Glutamatergic neuron (in vitro differentiated cells): ENCODE measurements at regions not wholly inside any gene's neighbourhood (a gene's known extent, or its start where the extent isn't known, plus 50 kb on each side); places are given as distances from the start of the nearest gene placed in this dataset.

Experiments
- DNase-seq: peaks from one replicate; pipeline ENCODE4 v3.0.0; 2022
- H3K27ac Mint-ChIP-seq: one replicate; pipeline ENCODE4 v1.8.0; 2020; ENCODE audit warnings: mild to moderate bottlenecking, mixed read lengths, inconsistent platforms; ENCODE audit not compliant: unreplicated experiment
- H3K27me3 Mint-ChIP-seq: one replicate; pipeline ENCODE4 v1.8.0; 2020; ENCODE audit warnings: mild to moderate bottlenecking, moderate library complexity, mixed read lengths, inconsistent platforms; ENCODE audit not compliant: unreplicated experiment
- H3K36me3 Mint-ChIP-seq: one replicate; pipeline ENCODE4 v1.8.0; 2020; ENCODE audit warnings: mild to moderate bottlenecking, mixed read lengths, inconsistent platforms; ENCODE audit not compliant: unreplicated experiment
- H3K4me1 Mint-ChIP-seq: one replicate; pipeline ENCODE4 v1.8.0; 2020; ENCODE audit warnings: mild to moderate bottlenecking, low read depth, mixed read lengths, inconsistent platforms; ENCODE audit not compliant: unreplicated experiment
- H3K4me3 Mint-ChIP-seq: one replicate; pipeline ENCODE4 v1.8.0; 2020; ENCODE audit warnings: mild to moderate bottlenecking, mixed read lengths, inconsistent platforms; ENCODE audit not compliant: unreplicated experiment
- H3K9me3 Mint-ChIP-seq: one replicate; pipeline ENCODE4 v1.8.0; 2020; ENCODE audit warnings: mild to moderate bottlenecking, moderate library complexity, mixed read lengths, inconsistent platforms; ENCODE audit not compliant: unreplicated experiment
- CTCF ChIP-seq: fragments of 200-600 bp; sonication (generic); IDR thresholded peaks from one replicate; pipeline ENCODE4 v1.5.0; 2021; ENCODE audit not compliant: partially characterized antibody, unreplicated experiment

GRCh38 chr11:39037611-39038010 lies 2421.8 kb downstream of the LRRC4C start:
- no peaks in the 10 kb centered on the region for H3K36me3 Mint-ChIP-seq
- no peak for DNase-seq
- no peak overlapping the region for H3K27ac Mint-ChIP-seq
- no peaks in the 10 kb centered on the region for H3K9me3 Mint-ChIP-seq
- no peak overlapping the region for H3K4me3 Mint-ChIP-seq
- H3K4me1 Mint-ChIP-seq, result no peaks in the 10 kb centered on the region
- no peak for TF ChIP-seq CTCF
- H3K27me3 Mint-ChIP-seq, result no peaks in the 10 kb centered on the region

GRCh38 chr11:39036021-39036420 lies 2423.4 kb downstream of the LRRC4C start:
- no peaks in the 10 kb centered on the region for H3K27me3 Mint-ChIP-seq
- no peak for DNase-seq
- H3K4me3 Mint-ChIP-seq, result no peak overlapping the region
- no peaks in the 10 kb centered on the region for H3K4me1 Mint-ChIP-seq
- H3K27ac Mint-ChIP-seq, result no peak overlapping the region
- H3K9me3 Mint-ChIP-seq, result no peaks in the 10 kb centered on the region
- no peak for TF ChIP-seq CTCF
- no peaks in the 10 kb centered on the region for H3K36me3 Mint-ChIP-seq

GRCh38 chr11:39021539-39021938 lies 2423.5 kb upstream of the RAG2 start:
- Mint-ChIP-seq H3K4me1 (no peaks in the 10 kb centered on the region), H3K27ac (no peak overlapping the region), H3K36me3 (no peaks in the 10 kb centered on the region), H3K27me3 (no peaks in the 10 kb centered on the region), H3K9me3 (no peaks in the 10 kb centered on the region), H3K4me3 (no peak overlapping the region)
- DNase-seq, result no peak
- TF ChIP-seq CTCF, result no peak

- H3K27ac Mint-ChIP-seq, result no peak overlapping the region
- no peak for TF ChIP-seq CTCF
- no peaks in the 10 kb centered on the region for H3K4me1 Mint-ChIP-seq
- H3K36me3 Mint-ChIP-seq, result no peaks in the 10 kb centered on the region
- H3K27me3 Mint-ChIP-seq, result no peaks in the 10 kb centered on the region
- H3K4me3 Mint-ChIP-seq, result no peak overlapping the region
- no peaks in the 10 kb centered on the region for H3K9me3 Mint-ChIP-seq
- no peak for DNase-seq
These were observed 2413.8 kb upstream of the RAG2 start for GRCh38 chr11:39011797-39012196.

GRCh38 chr11:38990841-38991240 lies 2392.8 kb upstream of the RAG2 start:
- DNase-seq, result no peak
- peaks cover 2% of the 10 kb centered on the region for H3K9me3 Mint-ChIP-seq

More at GRCh38 chr11:38990841-38991240, 2392.8 kb upstream of the RAG2 start:
- no peaks in the 10 kb centered on the region for H3K4me1 Mint-ChIP-seq
- no peaks in the 10 kb centered on the region for H3K27me3 Mint-ChIP-seq
- no peak for TF ChIP-seq CTCF
- no peaks in the 10 kb centered on the region for H3K36me3 Mint-ChIP-seq
- H3K27ac Mint-ChIP-seq, result no peak overlapping the region
- no peak overlapping the region for H3K4me3 Mint-ChIP-seq
